HK-2 (cell line): ENCODE measurements at regions not wholly inside any gene's neighbourhood (a gene's known extent, or its start where the extent isn't known, plus 50 kb on each side); places are given as distances from the start of the nearest gene placed in this dataset.

Experiments
- DNase-seq: peaks from one replicate; pipeline ENCODE4 v3.0.0-alpha.2; 2018; ENCODE audit not compliant: unreplicated experiment

DNA sequence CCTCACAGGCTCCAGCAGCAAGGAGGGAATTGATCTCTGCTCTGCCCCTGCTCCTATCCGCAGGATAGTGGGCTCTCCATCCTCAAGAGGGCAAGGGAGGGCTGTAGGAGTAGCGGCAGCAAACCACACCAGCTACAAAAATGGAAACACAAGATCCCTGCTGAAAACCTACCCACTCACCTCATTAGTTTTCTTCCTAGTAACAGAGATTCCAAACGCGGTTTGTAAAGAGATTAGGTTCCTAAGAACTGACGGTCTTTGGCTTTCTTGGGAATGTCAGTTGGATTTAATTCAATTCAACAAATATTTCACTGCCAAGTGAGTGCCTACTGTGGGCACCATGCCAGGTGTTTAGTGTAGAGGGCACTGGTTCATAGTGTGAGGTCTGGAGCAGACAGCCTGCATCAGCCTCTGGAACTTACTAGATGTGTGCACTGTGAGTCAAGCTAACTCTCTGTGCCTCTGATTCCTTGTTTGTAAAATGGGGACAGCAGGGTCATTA is 84.7 kb downstream of the MRPL46 start:
- no peak for DNase-seq

GRCh38 chr15:88378188-88378637 is 89.0 kb downstream of the MRPL46 start:
- DNase-seq = no peak

- no peak for DNase-seq
Measured at GRCh38 chr15:88377509-88377908, 89.7 kb downstream of the MRPL46 start.

DNA sequence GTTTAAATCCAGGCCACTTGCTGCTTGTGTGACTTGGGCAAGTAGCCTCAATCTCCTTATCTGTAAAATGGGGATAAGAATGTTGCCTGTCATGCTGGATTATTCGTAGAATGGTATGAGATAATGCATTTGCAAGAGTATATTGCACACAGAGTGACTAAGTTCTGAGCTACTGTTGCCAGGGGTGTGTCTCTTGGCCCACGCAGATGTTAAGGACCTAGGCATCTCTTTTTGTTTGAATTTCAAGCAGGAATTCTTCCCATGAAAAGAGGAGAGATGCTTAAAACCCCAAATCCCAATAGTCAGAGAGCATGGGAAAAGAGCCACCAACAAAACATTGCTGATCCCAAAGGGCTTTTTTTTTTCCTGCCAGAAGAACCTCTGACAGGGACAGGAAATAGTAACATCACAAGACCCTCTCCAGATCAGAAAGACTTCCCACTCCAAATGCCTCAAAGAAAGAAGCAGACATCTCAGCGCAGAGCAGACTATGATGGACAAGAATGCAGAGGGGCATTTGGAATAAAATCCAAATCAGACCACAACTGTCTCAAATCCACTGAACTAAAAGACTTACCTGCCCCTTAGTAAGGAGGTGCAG is 90.5 kb downstream of the MRPL46 start:
- no peak for DNase-seq

DNA sequence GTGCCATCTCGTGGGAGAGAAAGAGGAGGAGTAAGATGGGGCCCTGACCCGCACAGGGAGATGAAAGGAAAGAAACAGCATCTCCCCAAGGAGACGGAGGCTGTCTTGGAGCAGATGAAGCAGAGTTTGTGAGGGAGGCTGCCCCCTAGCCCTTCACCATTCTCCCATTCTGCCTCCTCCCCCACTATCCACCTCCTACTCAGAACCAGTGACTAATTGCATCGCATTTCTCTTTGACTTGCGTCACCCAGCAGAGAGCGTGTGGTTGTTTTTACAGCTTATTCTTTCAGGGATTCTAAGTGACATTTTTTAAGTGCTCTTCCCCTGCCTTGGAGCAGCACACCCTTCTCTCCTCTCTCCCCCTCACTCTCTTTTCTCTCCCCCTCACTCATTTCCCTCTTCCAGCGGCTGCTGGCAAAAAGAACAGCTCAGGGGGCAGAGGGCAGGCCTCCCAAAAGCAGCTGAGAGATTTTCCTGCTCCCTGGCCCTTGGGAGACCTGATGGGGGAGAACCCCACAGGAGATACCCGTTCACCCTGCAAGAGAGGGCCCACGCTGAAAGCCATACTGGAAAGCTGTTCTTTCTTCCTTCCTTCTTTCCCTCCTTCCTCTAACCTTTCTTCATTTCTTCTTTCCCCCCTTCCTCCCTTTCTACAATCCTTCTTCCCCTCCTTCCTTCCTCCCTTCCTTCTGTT is 91.8 kb downstream of the MRPL46 start:
- DNase-seq = peak; percentile 13

- DNase-seq = no peak
Measured at GRCh38 chr15:88365124-88365523, 102.1 kb downstream of the MRPL46 start.

GRCh38 chr15:88348579-88349230 is 92.2 kb upstream of the NTRK3 start:
- no peak for DNase-seq

- no peak for DNase-seq
Measured at GRCh38 chr15:88345962-88346361, 89.4 kb upstream of the NTRK3 start.

GRCh38 chr15:88344786-88345185 is 88.2 kb upstream of the NTRK3 start:
- no peak for DNase-seq

DNA sequence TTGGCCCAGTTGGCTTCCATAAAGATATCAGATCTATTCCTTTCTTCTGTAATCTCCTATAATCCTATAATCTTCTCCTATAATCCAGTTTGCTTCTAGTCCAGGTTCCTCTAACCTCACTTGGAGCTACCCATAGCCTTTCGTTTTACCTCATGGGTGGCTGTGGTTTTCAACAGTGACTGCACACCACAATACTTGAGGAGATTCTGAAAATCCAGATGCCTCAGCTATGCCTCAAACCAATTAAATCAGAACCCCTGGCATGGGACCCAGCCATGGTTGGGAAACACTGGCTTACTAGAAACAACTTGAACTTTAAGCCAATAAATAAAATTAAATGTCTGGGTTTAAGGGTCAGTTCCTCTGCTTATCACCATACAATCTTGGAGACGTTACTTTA is 86.1 kb upstream of the NTRK3 start:
- DNase-seq = no peak

DNA sequence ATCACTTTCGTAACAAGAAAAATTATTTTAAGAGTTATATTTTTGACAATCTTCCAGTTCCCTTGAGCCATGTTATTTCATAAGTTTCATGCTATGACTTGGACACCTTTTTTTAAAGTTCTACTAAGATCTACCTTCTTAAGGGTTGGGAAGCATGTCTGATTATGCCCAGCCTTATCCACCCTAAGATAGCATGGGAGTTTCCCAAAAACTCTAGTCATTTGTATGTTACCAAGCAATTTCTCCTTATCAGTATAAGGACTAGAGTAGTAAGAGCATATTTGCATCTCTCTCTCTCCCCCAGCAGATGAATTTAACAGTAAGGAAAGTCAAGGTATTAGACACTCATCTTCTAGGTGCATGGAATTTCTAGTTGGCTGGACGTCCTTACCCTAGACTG is 85.1 kb upstream of the NTRK3 start:
- no peak for DNase-seq

- no peak for DNase-seq
Measured at GRCh38 chr15:88341006-88341405, 84.5 kb upstream of the NTRK3 start.

DNA sequence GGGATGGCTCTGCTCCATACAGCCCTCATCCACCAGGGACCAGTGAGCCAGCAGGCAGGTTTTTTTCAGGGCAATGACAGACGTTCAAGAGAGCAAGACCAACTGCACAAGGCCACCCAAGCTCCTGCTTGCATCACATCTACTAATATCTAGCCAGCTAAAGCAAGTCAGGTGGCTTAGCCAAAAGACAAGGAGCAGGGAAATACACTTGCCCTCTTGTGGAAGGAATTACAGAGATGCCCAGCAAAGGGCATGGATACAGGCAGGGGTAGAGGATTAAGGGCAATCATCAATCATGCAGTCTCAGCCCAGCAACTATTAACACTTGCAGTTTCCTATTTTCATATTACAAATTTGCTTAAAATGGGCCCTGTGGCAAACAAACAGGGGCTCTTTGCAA is 81.5 kb upstream of the NTRK3 start:
- DNase-seq = no peak

DNA sequence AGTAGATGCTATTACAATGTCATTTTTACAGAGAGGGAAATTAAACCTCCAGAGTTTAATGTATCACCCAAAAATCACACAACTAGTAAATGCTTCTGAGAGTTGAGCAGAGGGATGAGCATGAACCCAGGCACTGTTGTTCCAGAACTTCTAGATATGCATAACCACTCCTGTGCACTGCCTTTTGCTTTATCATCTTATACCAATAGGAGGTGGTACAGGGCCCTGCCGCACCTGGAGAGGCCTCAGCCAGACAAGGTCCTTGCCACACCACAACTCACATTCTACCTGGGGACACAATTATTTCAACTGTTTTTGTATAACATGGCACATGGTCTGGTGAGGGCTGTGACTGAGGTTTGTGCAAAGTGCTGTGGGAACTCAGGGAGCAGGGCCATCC is 78.5 kb upstream of the NTRK3 start:
- DNase-seq = no peak

DNA sequence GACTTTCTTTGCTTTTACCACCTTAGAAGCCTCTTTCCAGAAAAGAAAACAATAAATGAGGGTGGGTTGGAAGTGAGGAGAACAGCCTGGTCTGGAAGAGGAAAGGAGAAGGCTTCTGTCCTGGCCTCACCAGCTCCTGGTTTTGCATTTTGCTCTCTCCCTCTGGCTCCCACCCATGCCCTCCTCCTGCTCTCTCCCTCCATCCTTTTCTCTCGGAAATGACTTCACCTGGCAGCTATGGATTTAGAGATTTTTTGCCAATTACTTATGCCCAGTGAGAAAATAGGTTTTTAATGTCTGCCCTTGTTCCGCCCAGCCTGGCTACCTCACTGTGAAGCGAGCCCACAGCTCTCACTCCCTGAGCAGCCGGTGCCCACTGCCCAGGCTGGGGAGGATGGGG is 77.9 kb upstream of the NTRK3 start:
- no peak for DNase-seq

GRCh38 chr15:88331291-88331690 is 74.8 kb upstream of the NTRK3 start:
- peak; percentile 25 for DNase-seq

GRCh38 chr15:88326924-88327323 is 70.4 kb upstream of the NTRK3 start:
- no peak for DNase-seq

- no peak for DNase-seq
Measured at GRCh38 chr15:88324741-88325065, 68.2 kb upstream of the NTRK3 start.

DNA sequence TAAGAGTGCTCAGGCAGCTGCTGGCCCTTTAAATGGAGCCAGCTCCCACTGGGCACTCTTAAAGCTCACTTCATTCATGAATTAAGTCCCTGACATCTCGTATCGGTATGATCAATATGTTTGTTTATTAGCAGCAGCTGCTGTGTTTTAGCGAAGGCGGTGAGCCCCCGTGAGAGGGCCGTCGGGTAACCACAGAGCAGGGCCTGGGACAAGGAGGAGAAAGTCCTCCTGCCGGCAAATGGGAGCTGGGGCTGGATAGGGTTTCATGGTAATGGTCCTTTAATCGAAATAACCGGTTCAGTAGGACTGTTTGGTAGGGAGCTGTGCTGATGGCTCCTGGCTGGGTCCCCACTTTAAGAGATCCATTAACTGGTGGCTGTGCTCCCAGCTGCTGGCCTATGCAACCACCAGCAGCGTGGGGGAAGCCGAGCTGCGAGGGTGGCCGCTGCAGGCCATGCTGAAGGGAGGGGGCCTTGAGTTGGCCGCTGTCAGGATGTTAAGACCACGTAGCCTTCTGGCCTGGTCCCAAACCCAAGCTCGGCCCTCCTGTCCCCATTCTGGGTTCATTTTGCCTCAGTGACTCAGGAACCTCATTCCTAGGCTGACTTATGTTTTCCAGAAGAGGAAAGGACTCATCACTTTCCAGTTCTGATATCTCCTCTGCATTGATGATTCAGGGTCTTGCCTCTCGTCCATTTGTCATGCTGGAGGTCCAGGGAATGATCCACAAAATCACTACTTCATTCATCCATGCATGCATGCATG is 67.6 kb upstream of the NTRK3 start:
- no peak for DNase-seq

DNA sequence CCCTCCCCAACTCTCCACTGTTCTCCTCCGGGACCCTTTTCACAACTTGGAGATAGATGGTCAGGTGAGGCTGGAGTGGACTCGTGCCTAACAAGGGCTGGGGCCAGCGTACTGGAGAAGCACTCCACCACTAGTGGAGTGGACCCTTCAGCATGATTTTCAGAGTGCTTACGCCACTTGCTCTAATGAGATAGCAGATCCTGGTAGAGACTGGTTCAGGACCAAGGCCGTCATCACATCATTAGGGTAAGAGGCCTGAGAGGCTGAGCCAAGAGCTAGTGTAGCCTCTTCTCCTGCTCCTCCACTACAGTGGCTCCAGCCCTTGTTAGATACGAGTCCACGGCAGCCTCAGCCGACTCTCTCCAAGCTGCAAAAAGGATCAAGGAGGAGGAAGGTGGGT is 66.9 kb upstream of the NTRK3 start:
- DNase-seq = no peak

GRCh38 chr15:88322461-88322860 is 65.9 kb upstream of the NTRK3 start:
- no peak for DNase-seq

GRCh38 chr15:88321271-88321670 is 64.7 kb upstream of the NTRK3 start:
- DNase-seq = no peak

DNA sequence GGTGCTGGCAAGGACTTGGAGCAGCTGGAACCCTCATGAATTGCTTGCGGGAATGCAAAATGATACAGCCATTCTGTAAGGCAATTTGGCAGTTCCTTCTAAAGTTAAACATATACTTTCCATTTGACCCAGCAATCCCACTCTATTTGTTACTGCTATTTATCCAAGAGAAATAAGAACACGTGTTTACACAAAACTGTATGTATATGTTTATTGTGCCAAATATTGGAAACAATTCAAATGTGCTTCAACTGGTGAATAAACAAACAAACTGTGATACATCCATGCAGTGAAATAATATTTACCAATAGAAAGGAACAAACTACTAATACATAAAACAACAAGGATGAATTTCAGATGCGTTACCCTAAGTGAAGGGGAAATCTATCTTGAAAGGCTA is 60.0 kb upstream of the NTRK3 start:
- no peak for DNase-seq
